Astrocyte of the spinal cord (primary cell): ENCODE measurements at regions not wholly inside any gene's neighbourhood (a gene's known extent, or its start where the extent isn't known, plus 50 kb on each side); places are given as distances from the start of the nearest gene placed in this dataset.
"Not testable (repeated sequence)": the region's sequence is repeated elsewhere in the genome, so short reads cannot be mapped to it uniquely, and the experiment has no call there.

Source experiments
- DNase-seq: peaks from one replicate; pipeline ENCODE4 v3.0.0; 2011; ENCODE audit warnings: low read depth, low spot score
- H3K4me3 ChIP-seq: 2 replicates; pipeline ENCODE4 v1.5.1; 2011; ENCODE audit warnings: low read depth, mild to moderate bottlenecking, low read length, moderate library complexity
- CTCF ChIP-seq: IDR thresholded peaks from 2 replicates; pipeline ENCODE4 v1.5.1; 2012; ENCODE audit warnings: low read depth, mild to moderate bottlenecking, low read length, inconsistent platforms
- in situ Hi-C: cut with HindIII; loops from 2 replicates; pipeline ENCODE4 v1.10.0; 2017; ENCODE audit warnings: low sequenced_read_pairs

- H3K4me3 ChIP-seq, result no peak overlapping the region
- DNase-seq, result no peak
- in situ Hi-C loops, result no loop called here
- no peak for TF ChIP-seq CTCF
Observed at GRCh38 chr10:108612485-108612884, 1310.8 kb downstream of the XPNPEP1 start.

GRCh38 chr10:108608860-108609259 lies 1314.5 kb downstream of the XPNPEP1 start:
- TF ChIP-seq CTCF, result no peak
- H3K4me3 ChIP-seq, result no peak overlapping the region
- DNase-seq, result no peak
- in situ Hi-C loops, result no loop called here

GRCh38 chr10:108601851-108602250 lies 1321.5 kb downstream of the XPNPEP1 start:
- no peak overlapping the region for H3K4me3 ChIP-seq
- no peak for TF ChIP-seq CTCF
- in situ Hi-C loops, result no loop called here
- peak; percentile 41 for DNase-seq

GRCh38 chr10:108600511-108600910 lies 1322.8 kb downstream of the XPNPEP1 start:
- in situ Hi-C loops, H3K4me3 ChIP-seq, DNase-seq: not testable (repeated sequence)

GRCh38 chr10:108599317-108599716 lies 1324.0 kb downstream of the XPNPEP1 start:
- in situ Hi-C loops, DNase-seq, H3K4me3 ChIP-seq: not testable (repeated sequence)

GRCh38 chr10:108598831-108599230 lies 1324.5 kb downstream of the XPNPEP1 start:
- TF ChIP-seq CTCF, result no peak
- DNase-seq, result no peak
- no peak overlapping the region for H3K4me3 ChIP-seq
- in situ Hi-C loops, result no loop called here

GRCh38 chr10:108598320-108598695 lies 1325.0 kb downstream of the XPNPEP1 start:
- in situ Hi-C loops, result no loop called here
- no peak for TF ChIP-seq CTCF

GRCh38 chr10:108597657-108598319 lies 1325.5 kb downstream of the XPNPEP1 start:
- in situ Hi-C loops, result no loop called here
- H3K4me3 ChIP-seq, result no peak overlapping the region
- DNase-seq, result no peak
- no peak for TF ChIP-seq CTCF

More at GRCh38 chr10:108598320-108598695, 1325.0 kb downstream of the XPNPEP1 start:
- DNase-seq, result no peak
- no peak overlapping the region for H3K4me3 ChIP-seq
